Stimulated activated CD8-positive, alpha-beta memory T cell treated with anti-CD3 and anti-CD28 coated beads, Interleukin-7, amount 100 ng/mL, for 24 hours (primary cell): ENCODE measurements at regions not wholly inside any gene's neighbourhood (a gene's known extent, or its start where the extent isn't known, plus 50 kb on each side); places are given as distances from the start of the nearest gene placed in this dataset.
"Not testable (repeated sequence)": the region's sequence is repeated elsewhere in the genome, so short reads cannot be mapped to it uniquely, and the experiment has no call there.

ENCODE experiments used
- DNase-seq: peaks from one replicate; pipeline ENCODE4 v3.0.0-alpha.2; 2020; ENCODE audit warnings: low read depth

GRCh38 chr21:31819692-31820091, 53.1 kb upstream of the HUNK start:
- DNase-seq, result not testable (repeated sequence)

DNA sequence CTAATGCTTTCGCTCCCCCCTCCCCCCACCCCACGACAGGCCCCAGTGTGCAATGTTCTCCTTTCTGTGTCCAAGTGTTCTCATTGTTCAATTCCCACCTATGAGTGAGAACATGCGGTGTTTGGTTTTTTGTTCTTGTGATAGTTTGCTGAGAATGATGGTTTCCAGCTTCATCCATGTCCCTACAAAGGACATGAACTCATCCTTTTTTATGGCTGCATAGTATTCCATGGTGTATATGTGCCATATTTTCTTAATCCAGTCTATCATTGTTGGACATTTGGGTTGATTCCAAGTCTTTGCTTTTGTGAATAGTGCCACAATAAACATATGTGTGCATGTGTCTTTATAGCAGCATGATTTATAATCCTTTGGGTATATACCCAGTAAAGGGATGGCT, 58.5 kb upstream of the HUNK start:
- DNase-seq, result not testable (repeated sequence)

DNA sequence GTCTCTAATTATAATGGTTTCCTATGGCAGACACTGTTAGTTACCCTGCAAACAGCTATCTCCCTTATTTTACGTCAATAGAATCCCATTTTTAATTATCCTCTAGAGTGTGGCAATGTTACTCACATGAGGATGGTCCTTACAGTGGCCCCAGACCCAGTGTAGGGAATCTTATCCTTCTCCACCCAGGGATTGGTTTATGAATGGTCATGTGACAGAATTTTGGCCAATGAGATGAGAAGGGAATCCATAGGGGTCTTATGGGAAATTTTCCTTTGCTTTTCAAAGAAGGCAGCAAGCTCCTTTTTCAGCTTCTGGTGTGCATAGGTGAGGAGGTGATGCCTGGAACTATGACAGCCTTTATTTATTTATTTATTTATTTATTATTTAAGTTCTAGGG, 59.0 kb upstream of the HUNK start:
- no peak for DNase-seq

DNA sequence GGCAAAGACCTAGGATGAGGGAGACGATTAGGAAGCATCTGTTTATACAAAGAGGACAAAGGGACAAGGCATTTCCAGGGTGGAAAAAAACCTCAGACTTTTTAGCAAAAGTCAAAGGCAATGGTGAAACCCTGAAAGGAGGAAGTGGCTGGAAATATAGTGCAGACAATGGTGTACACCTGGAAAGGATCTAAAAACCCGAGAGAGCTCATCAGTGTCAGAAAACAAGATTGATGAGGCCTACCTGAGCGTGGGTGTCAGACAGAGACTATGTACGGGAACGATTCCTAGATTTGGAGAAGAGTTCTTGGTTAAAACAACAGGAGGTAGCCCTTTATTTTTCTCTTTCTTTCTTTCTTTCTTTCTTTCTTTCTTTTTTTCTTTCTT, 68.8 kb upstream of the HUNK start:
- no peak for DNase-seq

- no peak for DNase-seq
Measured at GRCh38 chr21:31803039-31804007, 69.5 kb upstream of the HUNK start.

- no peak for DNase-seq
Measured at GRCh38 chr21:31802331-31802730, 70.4 kb upstream of the SCAF4 start.

GRCh38 chr21:31801551-31802219, 69.8 kb upstream of the SCAF4 start:
- DNase-seq, result no peak

DNA sequence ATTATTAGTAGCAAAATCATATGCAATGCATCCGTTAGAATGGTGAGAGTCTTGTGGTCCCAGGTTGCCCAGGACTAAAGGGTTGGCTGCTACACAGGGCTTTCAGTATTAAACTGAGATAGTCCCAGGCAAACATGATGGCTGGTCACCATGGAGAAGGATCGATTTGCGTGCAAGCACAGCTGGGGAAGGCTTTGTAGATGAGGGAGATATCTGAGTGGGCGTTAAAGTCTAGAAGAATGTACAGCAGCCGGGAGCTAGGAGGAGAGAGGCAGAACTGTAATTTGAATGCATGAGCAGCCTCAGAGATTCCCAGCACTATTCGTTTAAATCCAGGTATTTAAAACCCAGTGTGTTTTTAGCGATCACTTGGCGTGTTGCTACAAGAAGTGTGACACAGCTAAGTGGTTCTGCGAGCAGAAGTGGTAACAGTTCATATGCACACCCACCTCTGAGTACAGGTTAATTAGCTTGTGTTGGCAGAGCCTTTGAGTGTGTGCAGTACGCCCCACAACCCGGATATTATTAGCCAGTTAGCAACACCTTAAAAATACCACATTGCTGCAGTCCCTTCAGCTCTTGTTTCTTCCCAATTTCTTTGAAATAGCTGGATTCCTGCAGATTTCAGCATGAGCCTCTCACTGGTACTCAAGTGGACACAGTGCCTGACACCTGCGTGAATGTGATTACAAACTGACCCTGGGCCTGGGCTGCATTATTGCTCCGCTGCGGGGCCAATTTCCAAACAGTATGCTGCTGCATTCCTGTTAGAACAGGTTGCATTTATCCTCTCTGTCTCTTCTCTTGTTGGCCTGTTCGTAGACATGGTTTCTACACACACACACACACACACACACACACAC, 67.2 kb upstream of the SCAF4 start:
- no peak for DNase-seq

DNA sequence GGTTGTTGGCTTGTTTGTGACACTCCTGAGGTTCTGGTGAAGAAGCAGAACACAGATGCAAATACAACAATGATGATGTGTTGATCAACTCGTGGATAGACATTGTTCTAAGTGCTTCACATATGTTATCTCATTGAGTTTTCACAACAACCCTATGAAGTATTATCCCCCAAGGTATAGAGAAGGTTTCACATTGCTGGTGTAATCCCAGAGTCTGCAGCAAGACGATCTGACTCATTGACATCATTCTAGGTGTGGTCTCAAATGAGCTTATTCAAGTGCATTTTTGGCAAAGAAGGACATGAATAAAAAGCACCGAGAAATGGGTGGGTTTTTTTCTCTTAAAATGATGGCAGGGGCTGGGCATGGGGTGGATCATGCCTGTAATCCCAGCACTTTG, 64.1 kb upstream of the SCAF4 start:
- no peak for DNase-seq

DNA sequence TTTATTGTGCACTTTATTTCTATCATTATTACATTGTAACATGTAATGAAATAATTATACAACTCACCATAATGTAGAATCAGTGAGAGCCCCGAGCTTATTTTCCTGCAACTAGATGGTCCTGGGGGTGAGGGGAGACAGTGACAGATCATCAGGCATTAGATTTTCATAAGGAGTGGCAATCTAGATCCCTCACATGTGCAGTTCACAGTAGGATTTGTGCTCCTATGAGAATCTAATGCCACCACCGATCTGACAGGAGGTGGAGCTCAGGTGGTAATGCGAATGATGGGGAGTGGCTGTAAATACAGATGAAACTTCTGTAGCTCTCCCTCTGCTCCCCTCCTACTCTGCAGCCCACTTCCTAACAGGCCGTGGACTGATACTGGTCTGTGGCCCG, 58.5 kb upstream of the SCAF4 start:
- DNase-seq, result not testable (repeated sequence)

GRCh38 chr21:31788581-31788980, 56.7 kb upstream of the SCAF4 start:
- DNase-seq, result no peak

DNA sequence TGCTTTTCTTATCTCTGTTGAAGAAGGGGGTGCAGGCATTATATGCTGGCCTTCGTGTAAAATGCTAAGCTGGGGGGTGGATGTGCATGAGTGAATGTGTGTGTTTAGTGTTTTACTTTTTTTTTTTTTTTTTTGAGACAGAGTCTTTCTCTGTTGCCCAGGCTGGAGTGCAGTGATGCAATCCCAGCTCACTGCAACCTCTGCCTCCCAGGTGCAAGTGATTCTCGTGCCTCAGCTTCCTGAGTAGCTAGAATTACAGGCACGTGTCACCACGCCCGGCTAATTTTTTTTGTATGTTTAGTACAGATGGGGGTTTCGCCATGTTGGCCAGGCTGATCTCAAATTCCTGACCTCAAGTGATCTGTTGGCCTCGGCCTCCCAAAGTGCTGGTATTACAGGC, 55.8 kb upstream of the SCAF4 start:
- DNase-seq, result not testable (repeated sequence)

GRCh38 chr21:31786164-31786920, 54.4 kb upstream of the SCAF4 start:
- DNase-seq, result no peak

- peak; percentile 18 for DNase-seq
Measured at GRCh38 chr21:31785237-31786163, 53.6 kb upstream of the SCAF4 start.

GRCh38 chr21:31781737-31782136, 49.8 kb upstream of the SCAF4 start:
- no peak for DNase-seq
